Gastroesophageal sphincter (tissue), 4 donors: ENCODE measurements at regions not wholly inside any gene's neighbourhood (a gene's known extent, or its start where the extent isn't known, plus 50 kb on each side); places are given as distances from the start of the nearest gene placed in this dataset.

ENCODE experiments used
- ATAC-seq: fragments of 150-250 bp; one replicate; pipeline ENCODE4 v1.9.1; 2016; ENCODE audit warnings: mild to moderate bottlenecking, moderate library complexity
- H3K27ac ChIP-seq, 4 donors: fragments of 200-600 bp; sonication (generic) in 3 of 4; 1 replicate in 3 of 4; 2 replicates in 1 of 4; pipeline ENCODE4 v1.5.1; 2016 to 2019
- H3K27me3 ChIP-seq: fragments of 200-600 bp; sonication (generic); one replicate; pipeline ENCODE4 v1.5.1; 2019
- H3K36me3 ChIP-seq, 2 donors: fragments of 200-600 bp; sonication (generic); one replicate each; pipeline ENCODE4 v1.5.1; 2019; ENCODE audit warnings: control low read depth in 1 of 2
- H3K4me1 ChIP-seq, 3 donors: fragments of 200-600 bp; sonication (generic); 1 replicate in 2 of 3; 2 replicates in 1 of 3; pipeline ENCODE4 v1.5.1; 2016 to 2019; ENCODE audit warnings: control low read depth in 2 of 3
- H3K4me3 ChIP-seq, 2 donors: fragments of 200-600 bp; sonication (generic); one replicate each; pipeline ENCODE4 v1.5.1; 2019; ENCODE audit warnings: mild to moderate bottlenecking in 1 of 2, moderate library complexity in 1 of 2
- H3K9me3 ChIP-seq, 3 donors: fragments of 200-600 bp; sonication (generic); one replicate each; pipeline ENCODE4 v1.5.1; 2017 to 2019; ENCODE audit warnings: control low read depth in 2 of 3
- EP300 ChIP-seq: sonication (generic); formaldehyde crosslinking; IDR thresholded peaks from one replicate; pipeline ENCODE4 v1.6.1; 2017; ENCODE audit warnings: antibody characterized with exemption, mild to moderate bottlenecking
- POLR2A ChIP-seq, 2 donors: fragments of 450-650 bp; IDR thresholded peaks; one replicate each; pipeline ENCODE4 v1.6.1; 2017; ENCODE audit warnings: antibody characterized with exemption in 2 of 2, mild to moderate bottlenecking in 2 of 2, moderate library complexity in 1 of 2
- POLR2AphosphoS5 ChIP-seq: sonication (generic); formaldehyde crosslinking; IDR thresholded peaks from one replicate; pipeline ENCODE4 v1.6.1; 2017; ENCODE audit warnings: antibody characterized with exemption
- WGBS, 2 donors: methylation state at CpG; one replicate each; pipeline ENCODE4 v1.1.5; 2018; ENCODE audit warnings: low coverage in 1 of 2; 5-methylcytosine and 5-hydroxymethylcytosine counted together
- TF ChIP-seq, protein P1 (sequence below), 4 experiments: fragments of 200-600 bp in 2 of 4; fragments of 450-650 bp in 2 of 4; sonication (generic) in 1 of 4; IDR thresholded peaks; one replicate each; pipeline ENCODE4 v1.5.1; 2017 to 2019; ENCODE audit warnings: antibody characterized with exemption in 4 of 4, mild to moderate bottlenecking in 2 of 4, moderate library complexity in 2 of 4

- no peak overlapping the region for H3K4me3 ChIP-seq
- no peaks in the 10 kb centered on the region for H3K27me3 ChIP-seq
- ATAC-seq = no peak
- TF ChIP-seq, protein P1, sequence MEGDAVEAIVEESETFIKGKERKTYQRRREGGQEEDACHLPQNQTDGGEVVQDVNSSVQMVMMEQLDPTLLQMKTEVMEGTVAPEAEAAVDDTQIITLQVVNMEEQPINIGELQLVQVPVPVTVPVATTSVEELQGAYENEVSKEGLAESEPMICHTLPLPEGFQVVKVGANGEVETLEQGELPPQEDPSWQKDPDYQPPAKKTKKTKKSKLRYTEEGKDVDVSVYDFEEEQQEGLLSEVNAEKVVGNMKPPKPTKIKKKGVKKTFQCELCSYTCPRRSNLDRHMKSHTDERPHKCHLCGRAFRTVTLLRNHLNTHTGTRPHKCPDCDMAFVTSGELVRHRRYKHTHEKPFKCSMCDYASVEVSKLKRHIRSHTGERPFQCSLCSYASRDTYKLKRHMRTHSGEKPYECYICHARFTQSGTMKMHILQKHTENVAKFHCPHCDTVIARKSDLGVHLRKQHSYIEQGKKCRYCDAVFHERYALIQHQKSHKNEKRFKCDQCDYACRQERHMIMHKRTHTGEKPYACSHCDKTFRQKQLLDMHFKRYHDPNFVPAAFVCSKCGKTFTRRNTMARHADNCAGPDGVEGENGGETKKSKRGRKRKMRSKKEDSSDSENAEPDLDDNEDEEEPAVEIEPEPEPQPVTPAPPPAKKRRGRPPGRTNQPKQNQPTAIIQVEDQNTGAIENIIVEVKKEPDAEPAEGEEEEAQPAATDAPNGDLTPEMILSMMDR (IDR thresholded peaks at IDR 0.05) = no peak
- no peak for TF ChIP-seq EP300
- TF ChIP-seq POLR2AphosphoS5 = no peak
- TF ChIP-seq POLR2A (IDR thresholded peaks at IDR 0.05) = no peak
- no peak overlapping the region for H3K27ac ChIP-seq
- H3K36me3 ChIP-seq = no peaks in the 10 kb centered on the region
- WGBS, 2 donors = 75 to 96% methylated on average over 9 to 11 of the region's 11 CpGs
- H3K4me1 ChIP-seq = peaks cover 0 to 27% (median 11%) of the 10 kb centered on the region in 3 donors
- no peaks in the 10 kb centered on the region for H3K9me3 ChIP-seq
These were observed 284.1 kb upstream of the TNRC6C start for GRCh38 chr17:77674358-77674757.

DNA sequence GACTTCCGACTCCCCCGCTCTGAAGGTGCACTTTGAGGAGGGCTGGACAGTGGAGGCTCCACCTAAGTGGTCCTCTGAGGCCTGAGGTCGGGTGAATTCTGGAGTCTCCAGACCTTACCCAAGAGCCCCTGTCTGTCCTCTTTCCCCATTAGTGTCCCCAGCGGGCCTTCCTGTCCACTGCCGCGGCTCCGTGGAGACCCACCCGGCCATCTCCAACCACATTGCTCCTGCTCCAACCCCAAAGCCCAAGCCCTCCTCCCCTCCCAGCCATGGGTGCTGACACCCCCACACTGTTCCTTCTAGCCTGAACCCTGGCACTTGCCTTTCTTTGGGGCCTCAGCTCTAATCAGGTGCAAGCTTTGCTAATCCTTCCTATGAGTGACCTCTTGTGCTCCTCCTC is 283.1 kb upstream of the TNRC6C start:
- peaks cover 0 to 27% (median 11%) of the 10 kb centered on the region in 3 donors for H3K4me1 ChIP-seq
- no peaks in the 10 kb centered on the region for H3K9me3 ChIP-seq
- no peak overlapping the region for H3K4me3 ChIP-seq
- WGBS, 2 donors = 77 to 93% methylated on average over 3 to 6 of the region's 8 CpGs
- H3K27me3 ChIP-seq = no peaks in the 10 kb centered on the region
- TF ChIP-seq POLR2A (IDR thresholded peaks at IDR 0.05) (no peak), POLR2AphosphoS5 (no peak), EP300 (no peak)
- TF ChIP-seq, protein P1 (IDR thresholded peaks at IDR 0.05) = no peak
- H3K27ac ChIP-seq = peak overlapping the region in 2 of 4 donors; percentile 68 to 70
- ATAC-seq = no peak
- no peaks in the 10 kb centered on the region for H3K36me3 ChIP-seq

DNA sequence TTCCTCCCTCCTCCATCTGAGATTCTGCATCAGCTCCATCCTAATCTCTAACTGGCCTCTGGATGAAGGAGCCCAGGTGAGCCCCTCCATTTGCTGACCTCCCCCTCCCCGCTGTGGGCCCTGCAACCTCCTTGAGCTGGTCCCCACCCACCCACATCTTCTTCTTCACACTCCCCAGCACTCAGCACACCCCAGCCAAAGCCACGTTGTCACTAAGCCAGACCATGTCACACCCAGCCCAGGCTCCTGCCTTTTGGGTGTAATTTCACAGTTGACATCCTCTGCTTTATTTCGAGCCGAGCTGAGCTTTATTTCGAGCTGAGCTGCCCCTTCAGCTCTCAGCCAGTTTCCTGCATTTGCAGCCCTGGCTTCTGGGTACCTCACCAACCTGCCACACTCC is 282.7 kb upstream of the TNRC6C start:
- Histone ChIP-seq H3K27me3 (no peaks in the 10 kb centered on the region), H3K9me3 (no peaks in the 10 kb centered on the region), H3K27ac (peak overlapping the region in 3 of 4 donors; percentile 64 to 70 (median 68)), H3K36me3 (no peaks in the 10 kb centered on the region), H3K4me3 (peak overlapping the region in 1 of 2 donors; percentile 10), H3K4me1 (peaks cover 0 to 29% (median 11%) of the 10 kb centered on the region in 3 donors)
- no peak for TF ChIP-seq POLR2A (IDR thresholded peaks at IDR 0.05)
- TF ChIP-seq, protein P1 (IDR thresholded peaks at IDR 0.05) = no peak
- no peak for TF ChIP-seq POLR2AphosphoS5
- no peak for ATAC-seq
- WGBS, 2 donors = 11 to 31% methylated on average over 4 to 5 of the region's 5 CpGs

- peak; percentile 43 for ATAC-seq
- Histone ChIP-seq H3K9me3 (no peaks in the 10 kb centered on the region), H3K4me1 (peaks cover 0 to 33% (median 11%) of the 10 kb centered on the region in 3 donors), H3K4me3 (peak overlapping the region in 1 of 2 donors; percentile 10), H3K27me3 (no peaks in the 10 kb centered on the region), H3K27ac (peak overlapping the region in 3 of 4 donors; percentile 64 to 70 (median 68)), H3K36me3 (no peaks in the 10 kb centered on the region)
- no peak for TF ChIP-seq POLR2AphosphoS5
- TF ChIP-seq EP300 = no peak
- no peak for TF ChIP-seq POLR2A (IDR thresholded peaks at IDR 0.05)
- TF ChIP-seq, protein P1 (IDR thresholded peaks at IDR 0.05) = no peak
- 50% methylated on average over 8 of the region's 23 CpGs; no CpG with 5 or more reads in 1 of the 2 donors for WGBS, 2 donors
These were observed 282.3 kb upstream of the TNRC6C start for GRCh38 chr17:77676237-77676661.

DNA sequence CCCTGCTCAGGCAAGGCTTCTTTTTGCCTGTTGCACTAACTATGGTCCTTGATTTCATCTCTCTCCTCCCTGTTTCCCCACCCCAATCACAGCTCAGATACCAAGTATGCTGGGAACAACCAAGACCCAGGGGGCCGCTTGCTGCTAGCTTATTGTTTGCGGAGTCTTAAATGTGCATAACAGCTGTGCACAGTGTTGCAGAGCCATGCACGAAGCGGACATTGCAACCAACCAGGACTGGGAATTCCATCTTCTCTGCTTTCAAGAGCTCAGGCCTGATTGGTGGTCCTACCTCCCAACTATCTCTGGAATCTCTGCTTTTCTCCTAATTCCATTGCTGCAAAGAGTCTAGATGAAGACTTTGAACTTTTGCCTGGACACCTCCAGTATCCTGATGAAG is 281.3 kb upstream of the TNRC6C start:
- ATAC-seq = no peak
- H3K36me3 ChIP-seq = no peaks in the 10 kb centered on the region
- 73% methylated on average over 4 of the region's 4 CpGs; no CpG with 5 or more reads in 1 of the 2 donors for WGBS, 2 donors
- no peak overlapping the region for H3K27ac ChIP-seq
- TF ChIP-seq POLR2A (IDR thresholded peaks at IDR 0.05) = no peak
- no peak for TF ChIP-seq POLR2AphosphoS5
- no peak for TF ChIP-seq EP300
- TF ChIP-seq, protein P1 (IDR thresholded peaks at IDR 0.05) = no peak
- peaks cover 0 to 42% (median 13%) of the 10 kb centered on the region in 3 donors for H3K4me1 ChIP-seq
- no peak overlapping the region for H3K4me3 ChIP-seq
- no peaks in the 10 kb centered on the region for H3K27me3 ChIP-seq
- H3K9me3 ChIP-seq = no peaks in the 10 kb centered on the region
